Neuronal stem cell (in vitro differentiated cells): ENCODE measurements at regions not wholly inside any gene's neighbourhood (a gene's known extent, or its start where the extent isn't known, plus 50 kb on each side); places are given as distances from the start of the nearest gene placed in this dataset.

Experiments
- DNase-seq: peaks from one replicate; pipeline ENCODE4 v3.0.0-alpha.2; 2013; ENCODE audit warnings: low spot score
- H2AFZ ChIP-seq: one replicate; pipeline ENCODE4 v1.6.1; 2013; ENCODE audit warnings: mild to moderate bottlenecking, low read length, inconsistent platforms
- H2AK5ac ChIP-seq: 2 replicates; pipeline ENCODE4 v1.6.1; 2013; ENCODE audit warnings: low read depth, mild to moderate bottlenecking, inconsistent platforms, low read length, moderate library complexity, mixed read lengths
- H2BK120ac ChIP-seq: 2 replicates; pipeline ENCODE4 v1.6.1; 2013; ENCODE audit warnings: low read depth, mild to moderate bottlenecking, inconsistent platforms, low read length, moderate library complexity, mixed read lengths
- H2BK12ac ChIP-seq: one replicate; pipeline ENCODE4 v1.6.1; 2013; ENCODE audit warnings: low read length, inconsistent platforms
- H2BK15ac ChIP-seq: 2 replicates; pipeline ENCODE4 v1.6.1; 2013; ENCODE audit warnings: mild to moderate bottlenecking, low read length, inconsistent platforms, mixed read lengths
- H2BK5ac ChIP-seq: one replicate; pipeline ENCODE4 v1.6.1; 2013; ENCODE audit warnings: inconsistent platforms, mild to moderate bottlenecking, low read length, moderate library complexity
- H3K14ac ChIP-seq: one replicate; pipeline ENCODE4 v1.6.1; 2013; ENCODE audit warnings: low read length, inconsistent platforms
- H3K18ac ChIP-seq: 2 replicates; pipeline ENCODE4 v1.6.1; 2013; ENCODE audit warnings: low read length, inconsistent platforms
- H3K23ac ChIP-seq: 2 replicates; pipeline ENCODE4 v1.6.1; 2013; ENCODE audit warnings: low read depth, mild to moderate bottlenecking, mixed read lengths, low read length, inconsistent platforms; ENCODE audit not compliant: poor library complexity
- H3K27ac ChIP-seq: replicated peaks from 3 replicates; pipeline ENCODE4 v1.5.1; 2013; ENCODE audit warnings: low read length, inconsistent platforms
- H3K27me3 ChIP-seq, 3 experiments: 2 replicates each; pipeline ENCODE4 v1.6.1; 2013; ENCODE audit warnings: low read length in 3 of 3, mild to moderate bottlenecking in 2 of 3, inconsistent platforms in 1 of 3, low read depth in 1 of 3, mixed read lengths in 1 of 3, moderate library complexity in 1 of 3; ENCODE audit not compliant: control insufficient read depth in 3 of 3, insufficient read depth in 3 of 3
- H3K36me3 ChIP-seq, 2 donors: replicated peaks in 1 of 2; 2 replicates each; pipeline ENCODE4 v1.6.1; 2013; ENCODE audit warnings: low read length in 2 of 2; ENCODE audit not compliant: control insufficient read depth in 2 of 2, insufficient read depth in 2 of 2
- H3K4ac ChIP-seq: 2 replicates; pipeline ENCODE4 v1.6.1; 2013; ENCODE audit warnings: inconsistent platforms, mild to moderate bottlenecking, low read length, moderate library complexity
- H3K4me1 ChIP-seq, 2 donors: 1 replicate in 1 of 2; 2 replicates in 1 of 2; pipeline ENCODE4 v1.6.1; 2013; ENCODE audit warnings: low read length in 2 of 2, low read depth in 1 of 2; ENCODE audit not compliant: control insufficient read depth in 2 of 2, insufficient read depth in 1 of 2
- H3K4me2 ChIP-seq: one replicate; pipeline ENCODE4 v1.6.1; 2013; ENCODE audit warnings: mild to moderate bottlenecking, low read length, inconsistent platforms; ENCODE audit not compliant: insufficient read depth, poor library complexity, severe bottlenecking
- H3K4me3 ChIP-seq, 2 donors: 2 replicates each; pipeline ENCODE4 v1.5.1; 2013; ENCODE audit warnings: low read length in 2 of 2, mild to moderate bottlenecking in 2 of 2, inconsistent platforms in 1 of 2, moderate library complexity in 1 of 2
- H3K79me1 ChIP-seq: one replicate; pipeline ENCODE4 v1.6.1; 2013; ENCODE audit warnings: low read depth, mild to moderate bottlenecking, inconsistent platforms, low read length, moderate library complexity
- H3K9ac ChIP-seq: one replicate; pipeline ENCODE4 v1.6.1; 2013; ENCODE audit warnings: mild to moderate bottlenecking, low read depth, low read length, inconsistent platforms; ENCODE audit not compliant: poor library complexity
- H3K9me3 ChIP-seq, 2 donors: replicated peaks in 1 of 2; 2 replicates each; pipeline versions ENCODE3 to v1.6.1; 2013; ENCODE audit warnings: low read length in 2 of 2, mild to moderate bottlenecking in 2 of 2, inconsistent platforms in 1 of 2, low read depth in 1 of 2, mixed read lengths in 1 of 2, moderate library complexity in 1 of 2; ENCODE audit not compliant: control insufficient read depth in 2 of 2, insufficient read depth in 1 of 2
- H4K8ac ChIP-seq: one replicate; pipeline ENCODE4 v1.6.1; 2013; ENCODE audit warnings: low read depth, mild to moderate bottlenecking, inconsistent platforms, low read length, moderate library complexity
- H4K91ac ChIP-seq: one replicate; pipeline ENCODE4 v1.6.1; 2013; ENCODE audit warnings: low read length, low read depth, mild to moderate bottlenecking, inconsistent platforms; ENCODE audit not compliant: poor library complexity
- WGBS, 2 donors: extraction: QIAGEN DNeasy Blood & Tissue Kit; methylation state at CpG; one replicate each; pipeline ENCODE4 v1.1.7; 2013; ENCODE audit warnings: missing lambda C conversion rate in 2 of 2, mixed read lengths in 1 of 2; ENCODE audit not compliant: insufficient read length in 2 of 2, insufficient replicate concordance in 1 of 2; ENCODE audit errors: extremely low coverage in 2 of 2; 5-methylcytosine and 5-hydroxymethylcytosine counted together

DNA sequence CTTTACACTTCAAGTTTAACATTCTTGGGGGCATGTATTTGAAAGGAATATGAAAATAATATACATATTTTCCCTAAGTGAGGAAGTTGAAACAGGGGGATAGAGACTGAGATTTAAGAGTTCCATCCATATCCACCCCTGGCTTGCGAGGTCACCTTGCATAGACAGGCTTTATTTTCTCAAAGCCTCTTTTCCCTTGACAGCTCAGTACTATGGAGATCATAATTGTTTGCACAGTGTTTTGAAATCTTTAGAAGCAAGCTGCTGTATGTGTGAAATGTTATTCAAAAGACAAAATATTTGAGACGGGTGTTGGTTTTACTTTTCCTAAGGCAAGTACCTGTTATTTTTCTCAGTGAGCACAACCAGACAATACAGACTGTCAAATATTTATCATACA lies 163.1 kb downstream of the LRRC70 start:
- no peak overlapping the region for H2BK15ac ChIP-seq
- no peak overlapping the region for H2AFZ ChIP-seq
- WGBS, 2 donors, result no CpG with 5 or more reads among the region's 2 CpGs
- no peak overlapping the region for H2BK120ac ChIP-seq
- no peak overlapping the region for H4K91ac ChIP-seq
- no peak overlapping the region for H3K9ac ChIP-seq
- H3K36me3 ChIP-seq, result peaks cover 0 to 1% of the 10 kb centered on the region in 2 donors
- H3K27ac ChIP-seq, result no peak overlapping the region
- no peak overlapping the region for H3K4ac ChIP-seq
- H3K18ac ChIP-seq, result no peak overlapping the region
- peaks cover 0 to 2% of the 10 kb centered on the region in 2 donors for H3K4me1 ChIP-seq
- no peaks in the 10 kb centered on the region for H3K27me3 ChIP-seq
- H2BK5ac ChIP-seq, result no peak overlapping the region
- no peak for DNase-seq
- H3K4me3 ChIP-seq, result no peak overlapping the region
- no peak overlapping the region for H3K23ac ChIP-seq
- H2AK5ac ChIP-seq, result no peak overlapping the region
- H3K79me1 ChIP-seq, result no peaks in the 10 kb centered on the region
- H3K14ac ChIP-seq, result no peak overlapping the region
- no peak overlapping the region for H4K8ac ChIP-seq
- no peak overlapping the region for H2BK12ac ChIP-seq
- no peak overlapping the region for H3K4me2 ChIP-seq
- H3K9me3 ChIP-seq, result no peaks in the 10 kb centered on the region

DNA sequence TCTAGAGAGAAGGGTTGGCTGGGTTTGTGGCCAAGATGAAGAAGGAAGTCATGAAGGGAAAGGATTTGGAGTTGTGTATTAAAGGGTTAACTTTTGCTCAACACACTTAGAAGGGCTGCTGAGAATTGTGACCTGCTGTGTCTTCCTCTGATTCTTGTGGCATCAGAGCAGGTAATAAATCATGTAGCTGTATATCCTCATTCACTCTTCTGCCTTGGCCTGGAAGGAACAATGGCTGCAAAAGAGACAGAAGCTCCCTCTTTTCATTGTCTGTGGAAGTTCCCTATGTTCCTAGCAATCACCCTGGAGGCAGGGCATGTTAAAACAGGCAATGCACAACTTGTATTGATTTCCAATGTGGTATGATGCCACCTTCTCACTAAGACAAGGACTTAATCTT lies 159.1 kb downstream of the LRRC70 start:
- no peak overlapping the region for H2BK120ac ChIP-seq
- no peaks in the 10 kb centered on the region for H3K27me3 ChIP-seq
- H4K8ac ChIP-seq, result no peak overlapping the region
- H3K9ac ChIP-seq, result no peak overlapping the region
- H2BK12ac ChIP-seq, result no peak overlapping the region
- no peaks in the 10 kb centered on the region for H3K4me1 ChIP-seq
- H3K23ac ChIP-seq, result no peak overlapping the region
- H3K4me2 ChIP-seq, result no peak overlapping the region
- no peak overlapping the region for H4K91ac ChIP-seq
- no peaks in the 10 kb centered on the region for H3K79me1 ChIP-seq
- H2AFZ ChIP-seq, result no peak overlapping the region
- DNase-seq, result no peak
- H3K36me3 ChIP-seq, result peaks cover 0 to 1% of the 10 kb centered on the region in 2 donors
- no peak overlapping the region for H3K14ac ChIP-seq
- H3K9me3 ChIP-seq, result no peaks in the 10 kb centered on the region
- H3K4ac ChIP-seq, result no peak overlapping the region
- no peak overlapping the region for H2BK5ac ChIP-seq
- no peak overlapping the region for H3K27ac ChIP-seq
- no peak overlapping the region for H2AK5ac ChIP-seq
- H3K18ac ChIP-seq, result no peak overlapping the region
- H2BK15ac ChIP-seq, result no peak overlapping the region
- H3K4me3 ChIP-seq, result no peak overlapping the region

DNA sequence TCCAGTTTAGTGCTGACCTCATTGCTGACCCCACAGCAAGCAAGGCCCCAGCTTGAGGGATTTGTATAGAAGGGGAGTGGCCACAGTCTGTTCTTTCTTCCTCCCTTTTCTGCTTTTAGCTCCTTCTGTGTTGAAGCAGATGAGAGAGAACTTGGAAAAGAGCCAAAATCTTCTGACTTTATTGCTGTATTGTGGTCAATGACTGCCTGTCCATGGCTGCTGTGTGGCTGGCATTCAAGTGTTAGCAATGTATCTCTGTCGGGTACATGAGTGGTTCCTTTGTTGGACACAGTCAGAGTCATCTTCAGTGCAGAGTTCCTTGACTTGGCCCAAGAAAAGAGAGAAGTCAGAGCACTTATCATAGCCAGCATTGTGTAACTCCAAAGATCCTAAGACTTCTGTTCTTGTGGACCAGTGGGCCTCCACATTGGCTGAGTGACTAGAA lies 154.1 kb downstream of the LRRC70 start:
- Histone ChIP-seq H2BK15ac (no peak overlapping the region), H3K4me3 (no peak overlapping the region), H3K36me3 (no peaks in the 10 kb centered on the region), H4K8ac (no peak overlapping the region), H3K23ac (no peak overlapping the region), H3K9ac (no peak overlapping the region), H2BK5ac (no peak overlapping the region), H3K4me2 (no peak overlapping the region), H3K79me1 (no peaks in the 10 kb centered on the region), H3K27me3 (no peaks in the 10 kb centered on the region), H3K4me1 (no peaks in the 10 kb centered on the region), H2AK5ac (no peak overlapping the region), H3K27ac (no peak overlapping the region), H2BK12ac (no peak overlapping the region), H4K91ac (no peak overlapping the region), H3K4ac (no peak overlapping the region), H2BK120ac (no peak overlapping the region), H2AFZ (peak overlapping the region; percentile 22), H3K9me3 (no peaks in the 10 kb centered on the region), H3K18ac (no peak overlapping the region), H3K14ac (no peak overlapping the region)
- DNase-seq, result no peak
- WGBS, 2 donors, result no CpG with 5 or more reads among the region's 1 CpG

DNA sequence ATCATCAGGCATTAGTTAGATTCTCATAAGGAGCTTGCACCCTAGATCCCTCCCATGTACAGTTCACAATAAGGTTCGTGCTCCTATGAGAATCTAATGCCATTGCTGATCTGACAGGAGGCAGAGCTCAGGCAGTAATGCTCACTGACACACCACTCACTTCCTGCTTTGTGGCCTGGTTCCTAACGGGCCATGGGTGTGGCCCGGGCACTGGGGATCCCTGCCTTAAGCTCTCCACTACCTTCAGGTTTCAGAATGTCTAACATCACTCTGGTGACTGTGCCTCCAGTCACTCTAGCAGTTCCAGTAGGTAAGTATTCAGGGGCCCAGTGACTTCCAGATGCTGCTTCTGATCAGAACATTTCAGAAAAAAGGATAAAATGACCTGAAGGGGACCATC lies 152.4 kb downstream of the LRRC70 start:
- H3K36me3 ChIP-seq, result no peaks in the 10 kb centered on the region

More for the DNA sequence above, 152.4 kb downstream of the LRRC70 start:
- Histone ChIP-seq H3K4me1 (no peaks in the 10 kb centered on the region), H3K4me2 (no peak overlapping the region), H3K23ac (no peak overlapping the region), H3K4ac (no peak overlapping the region), H3K9me3 (no peaks in the 10 kb centered on the region), H2BK120ac (no peak overlapping the region), H4K8ac (no peak overlapping the region), H3K27me3 (no peaks in the 10 kb centered on the region), H4K91ac (no peak overlapping the region), H2AK5ac (no peak overlapping the region), H2BK5ac (no peak overlapping the region), H3K27ac (no peak overlapping the region), H3K18ac (no peak overlapping the region), H3K79me1 (no peaks in the 10 kb centered on the region), H3K9ac (no peak overlapping the region), H3K14ac (no peak overlapping the region), H2AFZ (no peak overlapping the region), H2BK12ac (no peak overlapping the region), H3K4me3 (no peak overlapping the region), H2BK15ac (no peak overlapping the region)
- no peak for DNase-seq
- WGBS, 2 donors, result no CpG with 5 or more reads among the region's 3 CpGs
